Gastroesophageal sphincter (tissue), 4 donors: ENCODE measurements at regions not wholly inside any gene's neighbourhood (a gene's known extent, or its start where the extent isn't known, plus 50 kb on each side); places are given as distances from the start of the nearest gene placed in this dataset.
A peak's percentile ranks its signal among the peaks of the same experiment; 100 is the strongest.

Experiments
- ATAC-seq: fragments of 150-250 bp; one replicate; pipeline ENCODE4 v1.9.1; 2016; ENCODE audit warnings: mild to moderate bottlenecking, moderate library complexity
- H3K27ac ChIP-seq, 4 donors: fragments of 200-600 bp; sonication (generic) in 3 of 4; 1 replicate in 3 of 4; 2 replicates in 1 of 4; pipeline ENCODE4 v1.5.1; 2016 to 2019
- H3K27me3 ChIP-seq: fragments of 200-600 bp; sonication (generic); one replicate; pipeline ENCODE4 v1.5.1; 2019
- H3K36me3 ChIP-seq, 2 donors: fragments of 200-600 bp; sonication (generic); one replicate each; pipeline ENCODE4 v1.5.1; 2019; ENCODE audit warnings: control low read depth in 1 of 2
- H3K4me1 ChIP-seq, 3 donors: fragments of 200-600 bp; sonication (generic); 1 replicate in 2 of 3; 2 replicates in 1 of 3; pipeline ENCODE4 v1.5.1; 2016 to 2019; ENCODE audit warnings: control low read depth in 2 of 3
- H3K4me3 ChIP-seq, 2 donors: fragments of 200-600 bp; sonication (generic); one replicate each; pipeline ENCODE4 v1.5.1; 2019; ENCODE audit warnings: mild to moderate bottlenecking in 1 of 2, moderate library complexity in 1 of 2
- H3K9me3 ChIP-seq, 3 donors: fragments of 200-600 bp; sonication (generic); one replicate each; pipeline ENCODE4 v1.5.1; 2017 to 2019; ENCODE audit warnings: control low read depth in 2 of 3
- EP300 ChIP-seq: sonication (generic); formaldehyde crosslinking; IDR thresholded peaks from one replicate; pipeline ENCODE4 v1.6.1; 2017; ENCODE audit warnings: antibody characterized with exemption, mild to moderate bottlenecking
- POLR2A ChIP-seq, 2 donors: fragments of 450-650 bp; IDR thresholded peaks; one replicate each; pipeline ENCODE4 v1.6.1; 2017; ENCODE audit warnings: antibody characterized with exemption in 2 of 2, mild to moderate bottlenecking in 2 of 2, moderate library complexity in 1 of 2
- POLR2AphosphoS5 ChIP-seq: sonication (generic); formaldehyde crosslinking; IDR thresholded peaks from one replicate; pipeline ENCODE4 v1.6.1; 2017; ENCODE audit warnings: antibody characterized with exemption
- WGBS, 2 donors: methylation state at CpG; one replicate each; pipeline ENCODE4 v1.1.5; 2018; ENCODE audit warnings: low coverage in 1 of 2; 5-methylcytosine and 5-hydroxymethylcytosine counted together
- TF ChIP-seq, protein P1 (sequence below), 4 experiments: fragments of 200-600 bp in 2 of 4; fragments of 450-650 bp in 2 of 4; sonication (generic) in 1 of 4; IDR thresholded peaks; one replicate each; pipeline ENCODE4 v1.5.1; 2017 to 2019; ENCODE audit warnings: antibody characterized with exemption in 4 of 4, mild to moderate bottlenecking in 2 of 4, moderate library complexity in 2 of 4

GRCh38 chr2:217294211-217294610, 434.3 kb upstream of the TNP1 start:
- ATAC-seq, result no peak
- TF ChIP-seq EP300 (no peak), POLR2A (IDR thresholded peaks at IDR 0.05) (no peak), POLR2AphosphoS5 (no peak)
- TF ChIP-seq, protein P1, sequence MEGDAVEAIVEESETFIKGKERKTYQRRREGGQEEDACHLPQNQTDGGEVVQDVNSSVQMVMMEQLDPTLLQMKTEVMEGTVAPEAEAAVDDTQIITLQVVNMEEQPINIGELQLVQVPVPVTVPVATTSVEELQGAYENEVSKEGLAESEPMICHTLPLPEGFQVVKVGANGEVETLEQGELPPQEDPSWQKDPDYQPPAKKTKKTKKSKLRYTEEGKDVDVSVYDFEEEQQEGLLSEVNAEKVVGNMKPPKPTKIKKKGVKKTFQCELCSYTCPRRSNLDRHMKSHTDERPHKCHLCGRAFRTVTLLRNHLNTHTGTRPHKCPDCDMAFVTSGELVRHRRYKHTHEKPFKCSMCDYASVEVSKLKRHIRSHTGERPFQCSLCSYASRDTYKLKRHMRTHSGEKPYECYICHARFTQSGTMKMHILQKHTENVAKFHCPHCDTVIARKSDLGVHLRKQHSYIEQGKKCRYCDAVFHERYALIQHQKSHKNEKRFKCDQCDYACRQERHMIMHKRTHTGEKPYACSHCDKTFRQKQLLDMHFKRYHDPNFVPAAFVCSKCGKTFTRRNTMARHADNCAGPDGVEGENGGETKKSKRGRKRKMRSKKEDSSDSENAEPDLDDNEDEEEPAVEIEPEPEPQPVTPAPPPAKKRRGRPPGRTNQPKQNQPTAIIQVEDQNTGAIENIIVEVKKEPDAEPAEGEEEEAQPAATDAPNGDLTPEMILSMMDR (IDR thresholded peaks at IDR 0.05), result no peak
- WGBS, 2 donors, result 40 to 44% methylated on average over 1 to 2 of the region's 2 CpGs
- no peaks in the 10 kb centered on the region for H3K27me3 ChIP-seq
- peaks cover 0 to 15% (median 0%) of the 10 kb centered on the region in 3 donors for H3K9me3 ChIP-seq
- H3K36me3 ChIP-seq, result no peaks in the 10 kb centered on the region
- H3K27ac ChIP-seq, result peak overlapping the region in 1 of 4 donors; percentile 1
- peaks cover 9 to 32% (median 16%) of the 10 kb centered on the region in 3 donors for H3K4me1 ChIP-seq
- no peak overlapping the region for H3K4me3 ChIP-seq

GRCh38 chr2:217293607-217294006, 433.7 kb upstream of the TNP1 start:
- 21 to 43% methylated on average over 3 of the region's 3 CpGs for WGBS, 2 donors
- Histone ChIP-seq H3K4me1 (peaks cover 11 to 38% (median 16%) of the 10 kb centered on the region in 3 donors), H3K27me3 (no peaks in the 10 kb centered on the region), H3K36me3 (no peaks in the 10 kb centered on the region), H3K27ac (peak overlapping the region in 2 of 4 donors; percentile 0 to 1), H3K9me3 (peaks cover 0 to 15% (median 0%) of the 10 kb centered on the region in 3 donors), H3K4me3 (no peak overlapping the region)
- no peak for ATAC-seq
- TF ChIP-seq POLR2A (IDR thresholded peaks at IDR 0.05) (no peak), POLR2AphosphoS5 (no peak), EP300 (no peak)
- TF ChIP-seq, protein P1 (IDR thresholded peaks at IDR 0.05), result no peak

DNA sequence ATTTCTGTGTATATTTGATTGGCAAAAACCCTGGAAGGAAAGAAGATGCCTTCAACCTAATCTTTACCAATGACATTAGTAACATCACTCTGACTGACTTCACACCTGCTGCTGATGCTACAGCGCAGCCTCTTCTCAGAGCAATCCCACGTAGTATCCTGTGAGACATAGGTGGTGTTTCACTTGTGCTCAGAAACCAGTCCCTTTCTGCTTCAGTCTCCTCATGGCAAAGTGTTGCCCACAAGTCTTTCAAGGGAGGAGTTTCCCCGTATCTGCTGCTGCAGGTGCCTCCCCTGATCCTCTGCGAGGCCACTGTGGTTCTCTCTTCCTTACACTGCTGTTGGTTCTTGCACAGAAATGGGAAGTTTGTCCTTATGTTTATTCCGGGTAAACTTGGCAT, 433.2 kb upstream of the TNP1 start:
- Histone ChIP-seq H3K4me1 (peaks cover 11 to 39% (median 16%) of the 10 kb centered on the region in 3 donors), H3K9me3 (peaks cover 0 to 15% (median 0%) of the 10 kb centered on the region in 3 donors), H3K36me3 (no peaks in the 10 kb centered on the region), H3K4me3 (no peak overlapping the region), H3K27ac (peak overlapping the region in 3 of 4 donors; percentile 0 to 23 (median 1)), H3K27me3 (no peaks in the 10 kb centered on the region)
- TF ChIP-seq, protein P1 (IDR thresholded peaks at IDR 0.05), result no peak
- no peak for TF ChIP-seq POLR2A (IDR thresholded peaks at IDR 0.05)
- no peak for TF ChIP-seq EP300
- TF ChIP-seq POLR2AphosphoS5, result no peak
- no peak for ATAC-seq
- 88 to 100% methylated on average over 3 to 5 of the region's 5 CpGs for WGBS, 2 donors

DNA sequence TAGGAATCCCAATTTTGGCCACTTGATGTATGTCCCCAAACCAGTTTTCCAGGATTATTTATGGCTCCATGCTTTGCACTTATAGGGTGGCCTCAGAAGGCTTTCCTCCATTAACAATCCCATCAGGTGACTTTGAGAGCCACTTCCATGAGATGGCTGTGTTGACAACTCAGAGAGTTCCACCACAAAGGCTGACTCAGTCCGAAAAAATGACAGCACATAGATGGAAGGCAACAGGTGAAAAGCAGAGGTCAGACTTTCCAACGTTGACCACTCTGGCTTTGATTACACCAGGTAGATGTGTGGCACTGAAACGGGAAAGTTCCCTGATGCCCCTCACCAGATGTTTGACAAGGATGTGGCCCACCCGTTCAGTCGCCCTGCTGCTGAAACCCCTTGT, 431.4 kb upstream of the TNP1 start:
- no peak for ATAC-seq
- H3K27me3 ChIP-seq, result no peaks in the 10 kb centered on the region
- no peak for TF ChIP-seq POLR2AphosphoS5
- TF ChIP-seq POLR2A (IDR thresholded peaks at IDR 0.05), result no peak
- TF ChIP-seq EP300, result no peak
- H3K27ac ChIP-seq, result no peak overlapping the region
- H3K9me3 ChIP-seq, result peaks cover 0 to 3% (median 0%) of the 10 kb centered on the region in 3 donors
- peaks cover 11 to 39% (median 16%) of the 10 kb centered on the region in 3 donors for H3K4me1 ChIP-seq
- H3K4me3 ChIP-seq, result no peak overlapping the region
- H3K36me3 ChIP-seq, result no peaks in the 10 kb centered on the region
- 100% methylated on average over 3 of the region's 5 CpGs; no CpG with 5 or more reads in 1 of the 2 donors for WGBS, 2 donors

- Histone ChIP-seq H3K4me3 (no peak overlapping the region), H3K27ac (peak overlapping the region in 3 of 4 donors; percentile 39 to 53 (median 47)), H3K36me3 (no peaks in the 10 kb centered on the region), H3K4me1 (peaks cover 11 to 39% (median 16%) of the 10 kb centered on the region in 3 donors), H3K27me3 (no peaks in the 10 kb centered on the region), H3K9me3 (no peaks in the 10 kb centered on the region)
- TF ChIP-seq POLR2AphosphoS5 (no peak), POLR2A (IDR thresholded peaks at IDR 0.05) (no peak), EP300 (no peak)
- TF ChIP-seq, protein P1 (IDR thresholded peaks at IDR 0.05), result no peak
- no peak for ATAC-seq
These were observed 430.6 kb upstream of the TNP1 start for GRCh38 chr2:217290467-217290866.
